WERI-Rb-1 (cell line): ENCODE measurements at regions not wholly inside any gene's neighbourhood (a gene's known extent, or its start where the extent isn't known, plus 50 kb on each side); places are given as distances from the start of the nearest gene placed in this dataset.

Source experiments
- DNase-seq: peaks from one replicate; pipeline ENCODE4 v3.0.0-alpha.2; 2020
- H3K27ac ChIP-seq: fragments of 250-450 bp; sonication (Bioruptor Pico); 2 replicates; pipeline ENCODE4 v1.5.1; 2020; ENCODE audit warnings: mild to moderate bottlenecking, moderate library complexity
- H3K27me3 ChIP-seq: fragments of 250-450 bp; sonication (Bioruptor Pico); 2 replicates; pipeline ENCODE4 v1.5.1; 2021; ENCODE audit warnings: mild to moderate bottlenecking, low read depth, moderate library complexity; ENCODE audit not compliant: insufficient read depth, severe bottlenecking
- H3K36me3 ChIP-seq: fragments of 250-450 bp; sonication (Bioruptor Pico); 2 replicates; pipeline ENCODE4 v1.5.1; 2020; ENCODE audit warnings: mild to moderate bottlenecking, moderate library complexity
- H3K4me3 ChIP-seq: 2 replicates; pipeline ENCODE4 v1.5.1; 2011; ENCODE audit warnings: low read depth, mild to moderate bottlenecking, control low read depth, low read length
- H3K9me3 ChIP-seq: fragments of 250-450 bp; sonication (Bioruptor Pico); 2 replicates; pipeline ENCODE4 v1.5.1; 2021; ENCODE audit warnings: mild to moderate bottlenecking, moderate library complexity; ENCODE audit not compliant: severe bottlenecking
- CTCF ChIP-seq: IDR thresholded peaks from 2 replicates; pipeline ENCODE4 v1.5.1; 2011; ENCODE audit warnings: low read depth, mild to moderate bottlenecking, control low read depth, inconsistent platforms, low read length

DNA sequence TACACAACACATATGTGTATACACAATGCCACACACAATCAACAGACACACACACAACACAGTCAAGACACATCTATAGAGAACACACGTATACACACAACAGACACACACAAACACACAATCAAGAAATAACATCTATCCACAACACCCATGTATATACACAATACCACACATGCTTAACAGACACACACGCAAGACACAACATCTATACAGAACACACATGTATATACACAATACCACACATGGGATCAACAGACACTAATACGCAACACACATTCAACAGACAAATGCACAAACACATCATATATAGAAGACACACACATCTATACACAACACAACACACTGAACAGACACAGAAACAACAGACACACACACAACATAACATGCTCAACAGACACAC lies 234.8 kb downstream of the SHOX start:
- H3K27ac ChIP-seq = no peak overlapping the region
- H3K36me3 ChIP-seq = no peaks in the 10 kb centered on the region
- peaks cover 35% of the 10 kb centered on the region for H3K27me3 ChIP-seq
- H3K4me3 ChIP-seq = no peak overlapping the region
- DNase-seq = no peak
- no peak for TF ChIP-seq CTCF
- peaks cover 5% of the 10 kb centered on the region for H3K9me3 ChIP-seq

- Histone ChIP-seq H3K27me3 (peaks cover 41% of the 10 kb centered on the region), H3K4me3 (no peak overlapping the region)
These were observed 231.3 kb downstream of the SHOX start for GRCh38 chrX:861921-862320.

GRCh38 chrX:861340-861890 lies 230.8 kb downstream of the SHOX start:
- no peak for TF ChIP-seq CTCF
- H3K4me3 ChIP-seq = no peak overlapping the region
- H3K27ac ChIP-seq = no peak overlapping the region
- no peak for DNase-seq
- H3K36me3 ChIP-seq = no peaks in the 10 kb centered on the region
- H3K9me3 ChIP-seq = peaks cover 5% of the 10 kb centered on the region
- peaks cover 41% of the 10 kb centered on the region for H3K27me3 ChIP-seq

More at GRCh38 chrX:861921-862320, 231.3 kb downstream of the SHOX start:
- no peak overlapping the region for H3K27ac ChIP-seq
- TF ChIP-seq CTCF = no peak
- DNase-seq = no peak
- no peaks in the 10 kb centered on the region for H3K36me3 ChIP-seq
- peaks cover 5% of the 10 kb centered on the region for H3K9me3 ChIP-seq

DNA sequence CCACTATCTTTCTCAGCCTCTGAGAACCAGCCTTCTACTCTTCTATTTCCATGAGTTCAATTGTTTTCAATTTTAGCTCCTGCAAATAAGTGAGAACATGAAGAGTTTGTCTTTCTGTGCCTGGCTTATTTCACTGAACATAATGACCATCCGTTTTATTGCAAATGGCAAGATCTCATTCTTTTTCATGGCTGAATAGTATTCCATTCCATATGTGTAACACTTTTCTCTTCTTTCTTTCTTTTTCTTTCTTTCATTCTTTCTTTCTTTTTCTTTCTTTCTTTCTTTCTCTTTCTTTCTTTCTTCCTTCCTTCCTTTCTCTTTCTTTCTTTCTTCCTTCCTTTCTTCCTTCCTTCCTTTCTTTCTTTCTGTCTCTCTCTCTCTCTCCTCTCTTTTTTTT lies 228.7 kb downstream of the SHOX start:
- DNase-seq = no peak
- no peak overlapping the region for H3K27ac ChIP-seq
- no peaks in the 10 kb centered on the region for H3K9me3 ChIP-seq
- no peak for TF ChIP-seq CTCF
- H3K36me3 ChIP-seq = no peaks in the 10 kb centered on the region
- no peak overlapping the region for H3K4me3 ChIP-seq
- peaks cover 42% of the 10 kb centered on the region for H3K27me3 ChIP-seq

DNA sequence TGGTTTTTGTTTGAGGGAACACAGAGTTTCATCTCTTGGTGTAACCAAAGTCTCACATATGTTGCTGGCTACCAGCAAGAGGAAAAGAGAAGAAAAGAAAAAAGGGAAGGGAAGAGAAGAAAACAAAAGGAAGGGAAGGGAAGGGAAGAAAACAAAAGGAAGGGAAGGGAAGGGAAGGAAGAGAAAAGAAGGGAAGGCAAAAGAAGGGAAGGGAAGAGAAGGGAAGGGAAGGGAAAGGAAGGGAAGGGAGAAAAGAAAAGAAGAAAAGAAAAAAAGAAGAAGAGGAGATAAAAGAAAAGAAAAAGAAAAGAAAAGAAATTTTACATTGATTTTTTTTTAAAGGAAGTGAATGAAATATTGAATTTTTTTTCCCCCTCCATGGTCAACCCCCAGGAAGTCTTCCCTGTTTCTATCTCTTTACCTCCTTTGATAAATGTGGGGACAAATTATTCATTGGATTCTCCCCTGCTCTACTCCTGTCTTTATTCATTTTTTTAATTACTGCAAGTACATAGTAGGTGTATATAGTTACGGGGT lies 228.0 kb downstream of the SHOX start:
- H3K4me3 ChIP-seq = no peak overlapping the region
- TF ChIP-seq CTCF = no peak
- peaks cover 39% of the 10 kb centered on the region for H3K27me3 ChIP-seq
- DNase-seq = no peak
- H3K36me3 ChIP-seq = no peaks in the 10 kb centered on the region
- no peak overlapping the region for H3K27ac ChIP-seq
- H3K9me3 ChIP-seq = no peaks in the 10 kb centered on the region

GRCh38 chrX:857376-857775 lies 226.8 kb downstream of the SHOX start:
- H3K9me3 ChIP-seq = no peaks in the 10 kb centered on the region
- no peaks in the 10 kb centered on the region for H3K36me3 ChIP-seq
- H3K27ac ChIP-seq = no peak overlapping the region
- H3K4me3 ChIP-seq = no peak overlapping the region
- peaks cover 38% of the 10 kb centered on the region for H3K27me3 ChIP-seq
- DNase-seq = no peak
- no peak for TF ChIP-seq CTCF
